SK-N-SH (cell line): ENCODE measurements at regions not wholly inside any gene's neighbourhood (a gene's known extent, or its start where the extent isn't known, plus 50 kb on each side); places are given as distances from the start of the nearest gene placed in this dataset.

Experiments
- CHD2 ChIP-seq: fragments of 150-350 bp; IDR thresholded peaks from 2 replicates; pipeline ENCODE4 v1.6.1; 2018; ENCODE audit warnings: low read length; ENCODE audit not compliant: partially characterized antibody
- EP300 ChIP-seq, 2 experiments: IDR thresholded peaks; 2 replicates each; pipeline versions ENCODE4 v1.4.0 to v1.6.1; 2012; ENCODE audit warnings: borderline replicate concordance in 1 of 2, low read depth in 1 of 2, low read length in 1 of 2
- EZH2phosphoT487 ChIP-seq: fragments of 200-600 bp; sonication (generic); IDR thresholded peaks from 2 replicates; pipeline ENCODE4 v1.6.1; 2017; ENCODE audit warnings: low read depth, mixed run types, mild to moderate bottlenecking, antibody characterized with exemption, moderate library complexity, borderline replicate concordance
- POLR2AphosphoS5 ChIP-seq: IDR thresholded peaks from 2 replicates; pipeline ENCODE4 v1.6.1; 2012; ENCODE audit warnings: low read depth, low read length
- RAD21 ChIP-seq: IDR thresholded peaks from 2 replicates; pipeline ENCODE4 v1.6.1; 2012; ENCODE audit warnings: mild to moderate bottlenecking, low read length
- RCOR1 ChIP-seq: fragments of 150-350 bp; IDR thresholded peaks from 2 replicates; pipeline ENCODE4 v1.6.1; 2017; ENCODE audit warnings: antibody characterized with exemption, low read length
- SMC3 ChIP-seq: IDR thresholded peaks from 2 replicates; pipeline ENCODE4 v1.6.1; 2012; ENCODE audit warnings: low read depth, low read length, improper control_type of control experiment
- TAF1 ChIP-seq: IDR thresholded peaks from 2 replicates; pipeline ENCODE4 v1.6.1; 2012; ENCODE audit warnings: low read depth, mild to moderate bottlenecking, low read length, moderate library complexity, borderline replicate concordance
- TF ChIP-seq, protein P1 (sequence below): fragments of 200-600 bp; sonication (generic); IDR thresholded peaks from 2 replicates; pipeline ENCODE4 v1.6.1; 2017; ENCODE audit warnings: antibody characterized with exemption, mild to moderate bottlenecking, moderate library complexity
- TF ChIP-seq, protein P2 (sequence below): IDR thresholded peaks from 2 replicates; pipeline ENCODE4; 2012

DNA sequence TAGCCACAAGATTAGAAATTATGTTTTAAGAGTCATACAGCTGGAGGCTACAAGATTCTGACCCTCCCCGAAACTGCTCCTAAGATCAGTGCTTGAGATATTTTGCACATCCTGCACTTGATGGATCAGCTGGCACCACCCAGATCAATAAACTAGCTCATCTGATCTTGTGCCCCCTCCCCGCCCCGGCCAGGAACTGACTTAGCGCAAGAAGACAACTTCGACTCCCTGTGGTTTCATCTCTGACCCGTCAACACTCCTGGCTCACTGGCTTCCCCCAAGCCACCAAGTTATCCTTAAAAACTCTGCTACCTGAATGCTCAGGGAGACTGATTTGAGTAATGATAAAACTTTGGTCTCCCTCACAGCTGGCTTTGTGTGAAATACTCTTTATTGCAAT, 73.5 kb upstream of the NPSR1 start:
- TF ChIP-seq, protein P1, sequence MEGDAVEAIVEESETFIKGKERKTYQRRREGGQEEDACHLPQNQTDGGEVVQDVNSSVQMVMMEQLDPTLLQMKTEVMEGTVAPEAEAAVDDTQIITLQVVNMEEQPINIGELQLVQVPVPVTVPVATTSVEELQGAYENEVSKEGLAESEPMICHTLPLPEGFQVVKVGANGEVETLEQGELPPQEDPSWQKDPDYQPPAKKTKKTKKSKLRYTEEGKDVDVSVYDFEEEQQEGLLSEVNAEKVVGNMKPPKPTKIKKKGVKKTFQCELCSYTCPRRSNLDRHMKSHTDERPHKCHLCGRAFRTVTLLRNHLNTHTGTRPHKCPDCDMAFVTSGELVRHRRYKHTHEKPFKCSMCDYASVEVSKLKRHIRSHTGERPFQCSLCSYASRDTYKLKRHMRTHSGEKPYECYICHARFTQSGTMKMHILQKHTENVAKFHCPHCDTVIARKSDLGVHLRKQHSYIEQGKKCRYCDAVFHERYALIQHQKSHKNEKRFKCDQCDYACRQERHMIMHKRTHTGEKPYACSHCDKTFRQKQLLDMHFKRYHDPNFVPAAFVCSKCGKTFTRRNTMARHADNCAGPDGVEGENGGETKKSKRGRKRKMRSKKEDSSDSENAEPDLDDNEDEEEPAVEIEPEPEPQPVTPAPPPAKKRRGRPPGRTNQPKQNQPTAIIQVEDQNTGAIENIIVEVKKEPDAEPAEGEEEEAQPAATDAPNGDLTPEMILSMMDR: no peak
- TF ChIP-seq, protein P2, sequence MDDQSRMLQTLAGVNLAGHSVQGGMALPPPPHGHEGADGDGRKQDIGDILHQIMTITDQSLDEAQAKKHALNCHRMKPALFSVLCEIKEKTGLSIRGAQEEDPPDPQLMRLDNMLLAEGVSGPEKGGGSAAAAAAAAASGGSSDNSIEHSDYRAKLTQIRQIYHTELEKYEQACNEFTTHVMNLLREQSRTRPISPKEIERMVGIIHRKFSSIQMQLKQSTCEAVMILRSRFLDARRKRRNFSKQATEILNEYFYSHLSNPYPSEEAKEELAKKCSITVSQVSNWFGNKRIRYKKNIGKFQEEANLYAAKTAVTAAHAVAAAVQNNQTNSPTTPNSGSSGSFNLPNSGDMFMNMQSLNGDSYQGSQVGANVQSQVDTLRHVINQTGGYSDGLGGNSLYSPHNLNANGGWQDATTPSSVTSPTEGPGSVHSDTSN: no peak
- no peak for TF ChIP-seq CHD2
- TF ChIP-seq RCOR1: no peak
- no peak for TF ChIP-seq EP300 (IDR thresholded peaks at IDR 0.05; ENCODE audit: borderline replicate concordance in 1 of 2, low read depth in 1 of 2, low read length in 1 of 2)
- no peak for TF ChIP-seq EZH2phosphoT487
- TF ChIP-seq SMC3: no peak
- TF ChIP-seq RAD21: no peak
- no peak for TF ChIP-seq POLR2AphosphoS5
- TF ChIP-seq TAF1: no peak
